Ovary (tissue), 7 donors: ENCODE measurements at regions not wholly inside any gene's neighbourhood (a gene's known extent, or its start where the extent isn't known, plus 50 kb on each side); places are given as distances from the start of the nearest gene placed in this dataset.

Source experiments
- DNase-seq, 5 donors: peaks; one replicate each; pipeline ENCODE4 v3.0.0-alpha.2; 2019 to 2020
- H3K27ac ChIP-seq, 2 donors: fragments of 200-600 bp; one replicate each; pipeline versions ENCODE4 v1.5.1 to v1.8.0; 2019 to 2022
- H3K27me3 ChIP-seq: fragments of 200-600 bp; one replicate; pipeline ENCODE4 v1.8.0; 2022
- H3K36me3 ChIP-seq: fragments of 200-600 bp; sonication (generic); one replicate; pipeline ENCODE4 v1.5.1; 2019
- H3K4me1 ChIP-seq: one replicate; pipeline ENCODE4 v1.8.1; 2013; ENCODE audit warnings: mild to moderate bottlenecking, moderate library complexity; ENCODE audit not compliant: insufficient read depth
- H3K4me3 ChIP-seq: fragments of 200-600 bp; sonication (generic); one replicate; pipeline ENCODE4 v1.5.1; 2017
- H3K9me3 ChIP-seq, 2 donors: fragments of 200-600 bp in 1 of 2; sonication (generic) in 1 of 2; one replicate each; pipeline versions ENCODE4 v1.5.1 to v1.8.1; 2013 to 2019; ENCODE audit warnings: mild to moderate bottlenecking in 1 of 2, moderate library complexity in 1 of 2
- CTCF ChIP-seq, 3 donors: fragments of 450-650 bp in 2 of 3; fragments of 200-600 bp in 1 of 3; IDR thresholded peaks; one replicate each; pipeline versions ENCODE4 v1.5.1 to v1.8.0; 2016 to 2022; ENCODE audit warnings: antibody characterized with exemption in 3 of 3, mild to moderate bottlenecking in 1 of 3
- EP300 ChIP-seq: sonication (generic); formaldehyde crosslinking; IDR thresholded peaks from one replicate; pipeline ENCODE4 v1.6.1; 2017; ENCODE audit warnings: antibody characterized with exemption
- POLR2A ChIP-seq: fragments of 450-650 bp; IDR thresholded peaks from one replicate; pipeline ENCODE4 v1.6.1; 2017; ENCODE audit warnings: antibody characterized with exemption, mild to moderate bottlenecking, moderate library complexity
- WGBS, 3 donors: extraction: QIAGEN DNeasy Blood & Tissue Kit in 1 of 3; methylation state at CpG; one replicate each; pipeline versions ENCODE4 v1.1.5 to v1.1.7; 2013 to 2017; 5-methylcytosine and 5-hydroxymethylcytosine counted together
- intact Hi-C, 4 donors: fragments of 100-400 bp; cut with DNase I; formaldehyde crosslinking; loops; one replicate each; pipeline versions ENCODE4 v1.11.0 to v1.15.1; 2022 to 2023
- donor health status: DM: no; HTN: no; CAD: no; lungs with moderate emphysema.
- donor health status: DM: no; HTN: no; CAD: no.
- donor health status: Bipolar disorder and iron deficiency.
- donor health status: DM: no; HTN: no; CAD: no.
- donor health status: DM: yes; HTN: yes; CAD: no.

DNA sequence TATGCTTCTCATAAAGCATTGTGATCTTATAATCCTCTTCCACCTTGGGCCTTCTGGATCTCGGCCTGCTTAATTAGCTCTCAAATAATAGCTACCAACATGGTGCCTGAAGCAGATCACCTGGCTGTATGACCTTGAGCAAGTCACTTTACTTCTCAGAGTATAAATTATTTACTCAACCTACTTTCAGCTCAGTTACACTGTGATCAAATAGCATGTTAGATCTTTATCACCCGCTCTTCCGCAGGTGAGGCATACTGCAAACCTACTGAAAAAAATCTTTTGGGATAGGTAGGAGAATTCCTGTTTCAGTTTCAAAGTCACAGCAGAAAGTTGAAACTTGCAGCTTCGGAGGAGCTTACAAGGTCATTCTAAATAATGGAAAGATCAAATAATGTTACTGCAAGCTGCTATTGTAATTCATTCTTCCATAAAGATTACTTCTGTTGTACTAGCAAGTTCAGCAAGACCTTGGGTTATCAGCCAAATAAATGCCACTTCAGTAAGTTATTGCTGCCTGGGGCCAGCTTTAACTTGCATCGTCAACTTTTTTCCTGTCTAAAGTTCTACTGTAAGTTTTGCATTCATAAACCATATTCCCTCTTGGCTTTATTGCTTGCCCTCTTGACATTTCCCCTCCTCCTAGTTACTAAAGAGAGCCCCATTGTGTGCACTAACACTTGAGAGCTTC is 268.4 kb upstream of the ATP11B start:
- H3K27me3 ChIP-seq: no peaks in the 10 kb centered on the region
- no peak for DNase-seq
- no peak overlapping the region for H3K4me3 ChIP-seq
- no peaks in the 10 kb centered on the region for H3K36me3 ChIP-seq
- 29 to 34% (median 32%) methylated on average over 5 of the region's 5 CpGs for WGBS, 3 donors
- intact Hi-C loops: no loop called here
- TF ChIP-seq EP300 (no peak), CTCF (IDR thresholded peaks at IDR 0.05) (no peak), POLR2A (no peak)
- H3K9me3 ChIP-seq: no peaks in the 10 kb centered on the region
- no peaks in the 10 kb centered on the region for H3K4me1 ChIP-seq
- no peak overlapping the region for H3K27ac ChIP-seq

DNA sequence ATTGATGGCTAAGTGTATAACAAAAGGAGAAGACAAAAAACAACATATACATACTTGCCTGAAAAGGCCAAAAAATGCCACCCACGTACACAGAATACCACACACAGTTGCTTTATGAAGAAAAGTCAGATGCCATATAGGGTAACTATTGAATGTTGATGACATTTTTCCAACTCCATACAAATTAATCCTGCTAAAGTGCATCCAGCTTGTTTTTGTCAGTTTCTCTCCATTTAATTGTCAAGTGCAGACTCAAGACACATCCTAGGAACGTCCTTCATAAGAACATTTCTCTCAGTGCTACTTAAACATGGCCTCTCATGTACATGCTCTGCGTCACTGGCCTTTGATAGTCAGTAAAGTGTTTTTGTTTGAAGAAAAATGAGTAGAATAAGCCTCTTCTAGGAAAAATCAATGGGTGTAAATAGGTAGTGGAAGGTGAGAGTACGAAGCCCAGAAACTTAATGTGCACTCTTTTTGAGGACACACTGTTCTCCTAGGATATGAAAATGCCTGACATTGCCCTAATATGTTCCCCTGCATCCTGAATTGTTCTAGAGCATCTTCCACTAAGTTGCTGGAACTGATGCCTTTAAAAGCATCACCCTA is 267.4 kb upstream of the ATP11B start:
- Histone ChIP-seq H3K27ac (no peak overlapping the region), H3K27me3 (no peaks in the 10 kb centered on the region), H3K9me3 (no peaks in the 10 kb centered on the region), H3K36me3 (no peaks in the 10 kb centered on the region), H3K4me1 (no peaks in the 10 kb centered on the region), H3K4me3 (no peak overlapping the region)
- TF ChIP-seq CTCF (IDR thresholded peaks at IDR 0.05): no peak
- TF ChIP-seq POLR2A: no peak
- TF ChIP-seq EP300: no peak
- 74 to 82% (median 76%) methylated on average over 4 of the region's 4 CpGs for WGBS, 3 donors
- intact Hi-C loops: no loop called here
- DNase-seq: no peak

DNA sequence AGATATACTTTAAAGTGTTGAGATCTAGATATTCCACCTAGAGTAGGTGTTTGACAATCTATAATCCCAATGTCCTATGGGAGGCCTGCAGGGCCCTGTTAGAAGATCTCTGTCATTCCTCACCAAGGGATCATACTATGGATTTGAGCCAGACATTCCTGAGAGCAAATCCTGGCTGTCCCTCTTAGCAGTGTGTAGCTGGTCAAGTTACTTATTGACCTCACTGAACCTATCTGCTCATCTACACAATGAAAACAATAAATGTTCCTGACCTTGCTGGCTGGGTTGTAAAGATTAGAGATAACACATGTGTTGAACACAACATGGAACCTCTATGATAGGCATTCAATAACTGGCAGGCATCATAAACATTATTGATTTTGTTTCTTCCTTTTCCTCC is 265.6 kb upstream of the ATP11B start:
- no peak overlapping the region for H3K27ac ChIP-seq
- no peaks in the 10 kb centered on the region for H3K9me3 ChIP-seq
- no peak overlapping the region for H3K4me3 ChIP-seq
- TF ChIP-seq EP300 (no peak), POLR2A (no peak), CTCF (IDR thresholded peaks at IDR 0.05) (no peak)
- no peaks in the 10 kb centered on the region for H3K4me1 ChIP-seq
- intact Hi-C loops: no loop called here
- H3K36me3 ChIP-seq: no peaks in the 10 kb centered on the region
- no peaks in the 10 kb centered on the region for H3K27me3 ChIP-seq
- no peak for DNase-seq

DNA sequence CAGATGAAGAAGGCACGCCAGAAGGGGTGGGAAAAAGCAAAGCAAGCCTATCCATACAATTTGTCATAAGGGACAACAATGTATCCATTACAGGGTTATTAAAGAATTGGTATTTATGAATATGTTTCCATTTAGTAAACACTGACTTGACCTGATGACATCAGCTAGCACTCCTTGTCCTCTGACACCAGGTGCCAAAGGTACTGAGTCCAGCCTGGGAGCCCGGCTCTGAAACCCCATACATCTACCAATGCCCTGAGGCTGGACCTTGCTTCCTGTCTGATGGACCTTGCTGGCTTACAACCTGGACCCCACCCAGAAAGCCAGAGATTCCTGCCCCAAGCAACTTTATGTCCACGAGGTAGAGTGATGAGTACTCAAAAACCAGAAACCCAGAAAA is 263.0 kb upstream of the ATP11B start:
- no peaks in the 10 kb centered on the region for H3K27me3 ChIP-seq
- intact Hi-C loops: no loop called here
- WGBS, 3 donors: 69 to 88% (median 81%) methylated on average over 3 of the region's 3 CpGs
- H3K4me3 ChIP-seq: no peak overlapping the region
- H3K4me1 ChIP-seq: no peaks in the 10 kb centered on the region
- TF ChIP-seq CTCF (IDR thresholded peaks at IDR 0.05) (no peak), POLR2A (no peak), EP300 (no peak)
- H3K9me3 ChIP-seq: no peaks in the 10 kb centered on the region
- H3K36me3 ChIP-seq: no peaks in the 10 kb centered on the region
- no peak overlapping the region for H3K27ac ChIP-seq
- no peak for DNase-seq
